Muscle layer of duodenum (tissue), 2 donors: ENCODE measurements at regions not wholly inside any gene's neighbourhood (a gene's known extent, or its start where the extent isn't known, plus 50 kb on each side); places are given as distances from the start of the nearest gene placed in this dataset.
"Not testable (repeated sequence)": the region's sequence is repeated elsewhere in the genome, so short reads cannot be mapped to it uniquely, and the experiment has no call there.

Experiments
- H3K27ac ChIP-seq: one replicate; pipeline ENCODE4 v1.7.0; 2013; ENCODE audit warnings: mild to moderate bottlenecking, low read length
- H3K27me3 ChIP-seq: one replicate; pipeline ENCODE4 v1.7.0; 2013; ENCODE audit warnings: low read depth, mild to moderate bottlenecking, control low read depth, low read length
- H3K36me3 ChIP-seq, 2 donors: one replicate each; pipeline ENCODE4 v1.7.0; 2013; ENCODE audit warnings: low read length in 2 of 2, control low read depth in 1 of 2, mild to moderate bottlenecking in 1 of 2; ENCODE audit not compliant: insufficient read depth in 2 of 2, control insufficient read depth in 1 of 2
- H3K4me1 ChIP-seq, 2 donors: one replicate each; pipeline ENCODE4 v1.7.0; 2013; ENCODE audit warnings: low read length in 2 of 2, mild to moderate bottlenecking in 2 of 2, control low read depth in 1 of 2, moderate library complexity in 1 of 2; ENCODE audit not compliant: insufficient read depth in 2 of 2, control insufficient read depth in 1 of 2
- H3K4me3 ChIP-seq, 2 donors: one replicate each; pipeline ENCODE4 v1.7.0; 2013; ENCODE audit warnings: low read length in 2 of 2, low read depth in 1 of 2, mild to moderate bottlenecking in 1 of 2
- H3K9me3 ChIP-seq, 2 donors: one replicate each; pipeline ENCODE4 v1.7.0; 2013; ENCODE audit warnings: low read length in 2 of 2, control low read depth in 1 of 2, mild to moderate bottlenecking in 1 of 2; ENCODE audit not compliant: control insufficient read depth in 1 of 2
- donor health status: healthy.

GRCh38 chr1:120248203-120248602, 71.9 kb upstream of the SEC22B start:
- H3K4me1 ChIP-seq, H3K4me3 ChIP-seq, H3K27me3 ChIP-seq, H3K36me3 ChIP-seq, H3K27ac ChIP-seq, H3K9me3 ChIP-seq: not testable (repeated sequence)

- not testable (repeated sequence) for H3K27me3 ChIP-seq, H3K9me3 ChIP-seq, H3K27ac ChIP-seq, H3K4me1 ChIP-seq, H3K4me3 ChIP-seq, H3K36me3 ChIP-seq
Observed at GRCh38 chr1:120243867-120244266, 67.5 kb upstream of the SEC22B start.

GRCh38 chr1:120242582-120242981, 66.3 kb upstream of the SEC22B start:
- H3K9me3 ChIP-seq, H3K27me3 ChIP-seq: not testable (repeated sequence)

GRCh38 chr1:120241868-120242267, 65.5 kb upstream of the SEC22B start:
- not testable (repeated sequence) for H3K27me3 ChIP-seq, H3K36me3 ChIP-seq, H3K4me3 ChIP-seq, H3K27ac ChIP-seq, H3K4me1 ChIP-seq, H3K9me3 ChIP-seq

More at GRCh38 chr1:120242582-120242981, 66.3 kb upstream of the SEC22B start:
- not testable (repeated sequence) for H3K27ac ChIP-seq, H3K4me3 ChIP-seq, H3K4me1 ChIP-seq, H3K36me3 ChIP-seq

- H3K4me1 ChIP-seq, H3K9me3 ChIP-seq, H3K27ac ChIP-seq, H3K36me3 ChIP-seq, H3K4me3 ChIP-seq, H3K27me3 ChIP-seq: not testable (repeated sequence)
Observed at GRCh38 chr1:120240181-120240580, 63.9 kb upstream of the SEC22B start.

GRCh38 chr1:120239351-120239750, 63.0 kb upstream of the SEC22B start:
- not testable (repeated sequence) for H3K9me3 ChIP-seq, H3K4me1 ChIP-seq, H3K27me3 ChIP-seq, H3K27ac ChIP-seq, H3K4me3 ChIP-seq, H3K36me3 ChIP-seq

GRCh38 chr1:120238867-120239266, 62.5 kb upstream of the SEC22B start:
- H3K36me3 ChIP-seq, H3K9me3 ChIP-seq, H3K27ac ChIP-seq: not testable (repeated sequence)

GRCh38 chr1:120233661-120234018, 57.3 kb upstream of the SEC22B start:
- H3K36me3 ChIP-seq, H3K27me3 ChIP-seq, H3K4me1 ChIP-seq, H3K4me3 ChIP-seq, H3K9me3 ChIP-seq, H3K27ac ChIP-seq: not testable (repeated sequence)

More at GRCh38 chr1:120238867-120239266, 62.5 kb upstream of the SEC22B start:
- not testable (repeated sequence) for H3K4me1 ChIP-seq, H3K4me3 ChIP-seq, H3K27me3 ChIP-seq

GRCh38 chr1:120232834-120233660, 56.7 kb upstream of the SEC22B start:
- not testable (repeated sequence) for H3K27me3 ChIP-seq, H3K4me1 ChIP-seq, H3K27ac ChIP-seq, H3K9me3 ChIP-seq, H3K4me3 ChIP-seq, H3K36me3 ChIP-seq

- not testable (repeated sequence) for H3K27ac ChIP-seq, H3K4me1 ChIP-seq, H3K36me3 ChIP-seq, H3K27me3 ChIP-seq, H3K4me3 ChIP-seq, H3K9me3 ChIP-seq
Observed at GRCh38 chr1:120229835-120230234, 53.5 kb upstream of the SEC22B start.
